MM.1S (cell line): ENCODE measurements at regions not wholly inside any gene's neighbourhood (a gene's known extent, or its start where the extent isn't known, plus 50 kb on each side); places are given as distances from the start of the nearest gene placed in this dataset.

Experiments used
- DNase-seq: peaks from one replicate; pipeline ENCODE4 v3.0.0-alpha.2; 2015
- H2AFZ ChIP-seq: fragments of 300-600 bp; sonication (generic); 2 replicates; pipeline ENCODE4 v1.6.0; 2016; ENCODE audit warnings: antibody characterized with exemption, low read length
- H3F3A ChIP-seq: fragments of 300-600 bp; sonication (generic); 2 replicates; pipeline ENCODE4 v1.6.1; 2016; ENCODE audit warnings: mild to moderate bottlenecking, antibody characterized with exemption, low read length, moderate library complexity, mixed read lengths; ENCODE audit not compliant: insufficient read depth
- H3K27ac ChIP-seq: fragments of 300-600 bp; sonication (generic); 2 replicates; pipeline ENCODE4 v1.5.1; 2016; ENCODE audit warnings: mild to moderate bottlenecking, low read length
- H3K27me3 ChIP-seq: fragments of 300-600 bp; sonication (generic); replicated peaks from 2 replicates; pipeline ENCODE4 v1.6.0; 2016; ENCODE audit warnings: low read length; ENCODE audit not compliant: insufficient read depth
- H3K36me3 ChIP-seq: fragments of 300-600 bp; sonication (generic); replicated peaks from 2 replicates; pipeline ENCODE4 v1.6.1; 2016; ENCODE audit warnings: mild to moderate bottlenecking, low read length, mixed read lengths; ENCODE audit not compliant: insufficient read depth
- H3K4me1 ChIP-seq: fragments of 300-600 bp; sonication (generic); 2 replicates; pipeline ENCODE4 v1.6.1; 2016; ENCODE audit warnings: low read length, mixed read lengths
- H3K4me2 ChIP-seq: fragments of 300-600 bp; sonication (generic); 2 replicates; pipeline ENCODE4 v1.6.0; 2016; ENCODE audit warnings: low read depth, low read length
- H3K4me3 ChIP-seq: fragments of 300-600 bp; sonication (generic); 2 replicates; pipeline ENCODE4 v1.5.1; 2016; ENCODE audit warnings: low read length, mixed read lengths
- H3K79me2 ChIP-seq: fragments of 300-600 bp; sonication (generic); 2 replicates; pipeline ENCODE4 v1.6.1; 2016; ENCODE audit warnings: mixed run types, low read length, mixed read lengths
- H3K9ac ChIP-seq: fragments of 300-600 bp; sonication (generic); 2 replicates; pipeline ENCODE4 v1.6.1; 2016; ENCODE audit warnings: low read length, mixed read lengths
- H3K9me2 ChIP-seq: fragments of 300-600 bp; sonication (generic); replicated peaks from 2 replicates; pipeline ENCODE4 v1.6.1; 2016; ENCODE audit warnings: mild to moderate bottlenecking, low read length, mixed read lengths; ENCODE audit not compliant: insufficient read depth
- H3K9me3 ChIP-seq: fragments of 300-600 bp; sonication (generic); replicated peaks from 2 replicates; pipeline ENCODE4 v1.6.1; 2016; ENCODE audit warnings: mild to moderate bottlenecking, low read length, mixed read lengths; ENCODE audit not compliant: insufficient read depth
- H4K20me1 ChIP-seq: fragments of 300-600 bp; sonication (generic); 2 replicates; pipeline ENCODE4 v1.6.1; 2016; ENCODE audit warnings: mild to moderate bottlenecking, low read length, moderate library complexity, mixed read lengths; ENCODE audit not compliant: insufficient read depth
- CTCF ChIP-seq: fragments of 300-600 bp; sonication (generic); IDR thresholded peaks from 2 replicates; pipeline ENCODE4 v1.5.1; 2016; ENCODE audit warnings: antibody characterized with exemption, low read length, mixed read lengths
- EZH2 ChIP-seq: fragments of 300-600 bp; sonication (generic); optimal IDR thresholded peaks from 2 replicates; pipeline ENCODE3; 2017; ENCODE audit warnings: low read depth, mild to moderate bottlenecking, antibody characterized with exemption, low read length, mixed read lengths
- EZH2phosphoT487 ChIP-seq: fragments of 300-600 bp; sonication (generic); IDR thresholded peaks from 2 replicates; pipeline ENCODE4 v1.6.1; 2018; ENCODE audit warnings: antibody characterized with exemption, low read length

DNA sequence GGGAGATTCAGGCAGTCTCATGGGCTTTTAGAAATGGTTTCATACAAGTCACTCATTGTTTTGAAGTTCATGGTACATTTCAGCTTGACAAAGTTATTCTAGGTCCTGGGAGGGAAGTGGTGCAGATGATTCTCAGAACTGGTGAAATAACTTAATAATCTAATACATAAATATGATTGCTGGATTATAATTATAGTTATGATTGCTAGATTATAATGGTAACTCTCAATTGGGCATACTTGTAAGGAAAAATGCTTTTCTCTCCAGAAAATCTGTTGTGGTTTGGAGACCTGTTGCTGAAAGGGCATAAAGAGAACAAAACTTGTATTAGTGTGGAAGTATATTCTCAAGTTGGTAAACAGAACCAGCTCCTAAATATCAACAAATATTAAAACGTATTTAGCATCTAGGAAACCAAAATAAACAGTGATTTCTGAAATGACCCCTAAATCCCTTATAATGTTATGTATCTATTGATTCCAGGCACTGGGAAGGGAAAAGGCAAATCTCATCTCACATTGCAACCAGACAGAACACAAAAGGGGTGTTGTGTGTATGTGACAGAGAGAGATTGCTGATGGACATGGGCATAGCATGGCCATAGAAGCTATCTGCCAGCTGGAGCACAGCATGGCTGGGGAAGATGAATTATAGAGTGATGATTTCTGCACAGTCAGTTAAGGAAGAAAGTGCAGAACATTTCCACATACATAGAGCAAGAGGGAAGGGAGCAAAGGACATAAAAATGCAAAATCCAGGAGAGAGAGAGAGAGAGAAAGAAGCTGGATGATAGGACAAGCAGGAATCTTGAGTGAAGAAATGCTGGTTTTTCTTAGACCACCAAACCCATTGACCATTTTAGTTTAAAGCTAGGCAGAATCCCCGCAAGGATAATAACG is 87.1 kb upstream of the FRY start:
- Histone ChIP-seq H3K36me3 (no peaks in the 10 kb centered on the region), H3K4me3 (no peak overlapping the region), H3K4me1 (no peaks in the 10 kb centered on the region), H4K20me1 (no peaks in the 10 kb centered on the region), H3K9me3 (no peaks in the 10 kb centered on the region), H3K79me2 (no peaks in the 10 kb centered on the region), H3F3A (no peaks in the 10 kb centered on the region), H3K27ac (no peak overlapping the region), H2AFZ (no peak overlapping the region), H3K27me3 (no peaks in the 10 kb centered on the region), H3K9ac (no peak overlapping the region), H3K4me2 (no peak overlapping the region), H3K9me2 (no peaks in the 10 kb centered on the region)
- DNase-seq = no peak
- TF ChIP-seq EZH2 (no peak), CTCF (no peak), EZH2phosphoT487 (no peak)

DNA sequence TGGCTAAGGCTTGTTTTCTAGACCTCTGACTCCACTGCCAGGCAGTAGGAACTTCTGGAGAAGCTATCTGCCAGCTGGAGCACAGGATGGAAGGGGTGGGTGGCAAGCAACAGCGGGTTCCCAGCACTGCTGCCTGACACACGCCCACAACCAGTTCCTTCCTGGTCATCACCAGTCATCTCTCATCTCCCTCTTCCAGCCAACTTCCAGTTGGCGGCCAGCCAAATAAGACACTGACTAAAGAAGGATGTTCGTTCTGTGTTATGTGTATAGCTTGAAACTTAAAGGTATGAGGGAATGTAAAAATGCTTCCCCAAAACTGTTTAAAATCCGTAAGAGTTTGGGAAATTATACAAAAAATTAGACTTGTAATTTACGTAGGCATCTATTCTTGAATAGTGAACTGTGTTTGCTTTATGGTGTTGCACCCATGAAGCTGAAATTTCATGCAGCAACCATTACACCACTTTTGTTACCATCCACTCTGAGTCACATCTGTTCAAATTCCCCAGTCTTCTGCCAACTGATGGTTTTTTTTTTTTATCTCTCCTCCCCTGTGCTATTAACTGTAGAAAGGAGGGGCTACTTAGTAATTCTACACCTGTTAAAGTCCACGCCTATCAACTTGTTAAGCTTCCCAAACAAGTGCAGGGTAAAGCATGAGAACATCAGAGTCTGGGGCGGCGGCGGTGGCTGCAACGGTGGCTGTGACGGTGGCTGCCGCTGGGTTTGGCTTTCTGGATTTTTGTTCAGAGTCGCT is 86.2 kb upstream of the FRY start:
- Histone ChIP-seq H3K4me3 (no peak overlapping the region), H3K27ac (no peak overlapping the region), H3K4me2 (no peak overlapping the region), H3K27me3 (no peaks in the 10 kb centered on the region), H3K9ac (no peak overlapping the region), H3K36me3 (no peaks in the 10 kb centered on the region), H4K20me1 (no peaks in the 10 kb centered on the region), H3F3A (no peaks in the 10 kb centered on the region), H3K79me2 (no peaks in the 10 kb centered on the region), H3K4me1 (no peaks in the 10 kb centered on the region), H3K9me2 (no peaks in the 10 kb centered on the region), H2AFZ (no peak overlapping the region), H3K9me3 (no peaks in the 10 kb centered on the region)
- DNase-seq = no peak
- TF ChIP-seq EZH2 = no peak
- no peak for TF ChIP-seq CTCF
- TF ChIP-seq EZH2phosphoT487 = no peak

GRCh38 chr13:31946091-31946770 is 85.3 kb upstream of the FRY start:
- no peak overlapping the region for H3K4me2 ChIP-seq
- peaks cover under 1% of the 10 kb centered on the region; the same call in 1 of the 2 replicates for H3F3A ChIP-seq
- H4K20me1 ChIP-seq = no peaks in the 10 kb centered on the region
- no peaks in the 10 kb centered on the region for H3K9me2 ChIP-seq
- H3K27ac ChIP-seq = no peak overlapping the region
- no peaks in the 10 kb centered on the region for H3K79me2 ChIP-seq
- H3K4me3 ChIP-seq = no peak overlapping the region
- no peaks in the 10 kb centered on the region for H3K27me3 ChIP-seq
- no peak overlapping the region for H3K9ac ChIP-seq
- H3K36me3 ChIP-seq = no peaks in the 10 kb centered on the region
- peaks cover 6% of the 10 kb centered on the region; the same call in 1 of the 2 replicates for H3K4me1 ChIP-seq
- no peaks in the 10 kb centered on the region for H3K9me3 ChIP-seq
- DNase-seq = no peak
- TF ChIP-seq EZH2phosphoT487 (no peak), EZH2 (no peak), CTCF (no peak)
- H2AFZ ChIP-seq = no peak overlapping the region
